PFSK-1 (cell line): ENCODE measurements at regions not wholly inside any gene's neighbourhood (a gene's known extent, or its start where the extent isn't known, plus 50 kb on each side); places are given as distances from the start of the nearest gene placed in this dataset.

Experiments used
- FOXP2 ChIP-seq: optimal IDR thresholded peaks from 2 replicates; pipeline ENCODE3; 2011; ENCODE audit warnings: borderline replicate concordance, control low read depth, inconsistent platforms; ENCODE audit not compliant: insufficient read depth; ENCODE audit errors: extremely low read length, extremely low read depth
- POLR2AphosphoS5 ChIP-seq: IDR thresholded peaks from 2 replicates; pipeline ENCODE4 v1.6.1; 2012; ENCODE audit warnings: low read depth, mild to moderate bottlenecking, control low read depth, low read length, moderate library complexity
- REST ChIP-seq, 2 experiments: IDR thresholded peaks; 2 replicates each; pipeline versions ENCODE4 v1.6.1 to v1.8.0; 2011 to 2012; ENCODE audit warnings: low read depth in 2 of 2, low read length in 2 of 2, control low read depth in 1 of 2, inconsistent platforms in 1 of 2, mild to moderate bottlenecking in 1 of 2, moderate library complexity in 1 of 2; ENCODE audit not compliant: insufficient read depth in 1 of 2
- SIN3A ChIP-seq: IDR thresholded peaks from 2 replicates; pipeline ENCODE4 v1.6.1; 2012; ENCODE audit warnings: mild to moderate bottlenecking, low read length, moderate library complexity, borderline replicate concordance; ENCODE audit not compliant: insufficient read depth
- TAF1 ChIP-seq: IDR thresholded peaks from 2 replicates; pipeline ENCODE4 v1.6.1; 2012; ENCODE audit warnings: low read length, control low read depth, borderline replicate concordance; ENCODE audit not compliant: insufficient read depth

GRCh38 chr10:105742923-105743322, 1101.8 kb downstream of the SORCS3 start:
- TF ChIP-seq TAF1 (no peak), REST (IDR thresholded peaks at IDR 0.05; ENCODE audit: insufficient read depth in 1 of 2, low read depth in 2 of 2, low read length in 2 of 2) (no peak), SIN3A (no peak), FOXP2 (no peak), POLR2AphosphoS5 (no peak)

- TF ChIP-seq SIN3A (no peak), TAF1 (no peak), FOXP2 (no peak), REST (IDR thresholded peaks at IDR 0.05; ENCODE audit: insufficient read depth in 1 of 2, low read depth in 2 of 2, low read length in 2 of 2) (no peak), POLR2AphosphoS5 (no peak)
Observed at GRCh38 chr10:105742184-105742583, 1101.1 kb downstream of the SORCS3 start.

- TF ChIP-seq FOXP2 (no peak), REST (IDR thresholded peaks at IDR 0.05; ENCODE audit: insufficient read depth in 1 of 2, low read depth in 2 of 2, low read length in 2 of 2) (no peak), POLR2AphosphoS5 (no peak), TAF1 (no peak), SIN3A (no peak)
Observed at GRCh38 chr10:105734479-105734878, 1093.4 kb downstream of the SORCS3 start.

GRCh38 chr10:105733924-105734323, 1092.8 kb downstream of the SORCS3 start:
- TF ChIP-seq TAF1 = no peak
- no peak for TF ChIP-seq POLR2AphosphoS5
- no peak for TF ChIP-seq FOXP2
- no peak for TF ChIP-seq REST (IDR thresholded peaks at IDR 0.05; ENCODE audit: insufficient read depth in 1 of 2, low read depth in 2 of 2, low read length in 2 of 2)
- no peak for TF ChIP-seq SIN3A

- TF ChIP-seq TAF1 (no peak), SIN3A (no peak), POLR2AphosphoS5 (no peak), FOXP2 (no peak), REST (IDR thresholded peaks at IDR 0.05; ENCODE audit: insufficient read depth in 1 of 2, low read depth in 2 of 2, low read length in 2 of 2) (no peak)
Observed at GRCh38 chr10:105729428-105729827, 1088.3 kb downstream of the SORCS3 start.
